Body of pancreas (tissue), 4 donors: ENCODE measurements at regions not wholly inside any gene's neighbourhood (a gene's known extent, or its start where the extent isn't known, plus 50 kb on each side); places are given as distances from the start of the nearest gene placed in this dataset.

Source experiments
- POLR2A ChIP-seq, 3 donors: fragments of 450-650 bp; IDR thresholded peaks; one replicate each; pipeline ENCODE4 v1.6.1; 2016; ENCODE audit warnings: antibody characterized with exemption in 3 of 3, mild to moderate bottlenecking in 2 of 3
- TF ChIP-seq, protein P1 (sequence below), 7 experiments: fragments of 450-650 bp in 4 of 7; fragments of 200-600 bp in 3 of 7; sonication (generic) in 3 of 7; IDR thresholded peaks; one replicate each; pipeline ENCODE4 v1.5.1; 2016 to 2019; ENCODE audit warnings: antibody characterized with exemption in 7 of 7

DNA sequence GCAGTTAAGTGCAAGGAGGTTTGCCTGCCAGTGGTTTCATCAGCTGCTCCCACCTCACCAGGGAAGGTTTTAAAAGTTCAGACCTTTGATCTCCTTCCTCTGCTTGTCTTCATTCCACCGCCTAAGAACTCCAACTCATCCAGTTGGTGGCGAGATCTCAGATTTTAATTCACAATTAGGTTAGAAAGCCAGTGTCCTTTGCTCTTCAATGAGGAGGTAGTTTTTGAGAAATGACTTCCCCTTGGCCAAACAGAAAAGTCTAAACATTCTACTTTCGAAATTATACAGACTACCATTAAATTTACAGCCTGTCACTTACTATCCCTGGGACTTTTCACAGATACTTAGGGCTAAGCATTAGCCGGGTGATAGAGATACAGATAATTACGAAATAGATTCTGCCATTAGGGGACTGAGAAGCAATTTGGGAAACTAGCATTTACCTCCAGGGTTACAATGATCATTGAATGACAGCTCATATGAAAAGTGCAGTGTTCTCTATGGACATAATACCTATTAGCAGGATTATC, 513.4 kb upstream of the GHITM start:
- TF ChIP-seq, protein P1, sequence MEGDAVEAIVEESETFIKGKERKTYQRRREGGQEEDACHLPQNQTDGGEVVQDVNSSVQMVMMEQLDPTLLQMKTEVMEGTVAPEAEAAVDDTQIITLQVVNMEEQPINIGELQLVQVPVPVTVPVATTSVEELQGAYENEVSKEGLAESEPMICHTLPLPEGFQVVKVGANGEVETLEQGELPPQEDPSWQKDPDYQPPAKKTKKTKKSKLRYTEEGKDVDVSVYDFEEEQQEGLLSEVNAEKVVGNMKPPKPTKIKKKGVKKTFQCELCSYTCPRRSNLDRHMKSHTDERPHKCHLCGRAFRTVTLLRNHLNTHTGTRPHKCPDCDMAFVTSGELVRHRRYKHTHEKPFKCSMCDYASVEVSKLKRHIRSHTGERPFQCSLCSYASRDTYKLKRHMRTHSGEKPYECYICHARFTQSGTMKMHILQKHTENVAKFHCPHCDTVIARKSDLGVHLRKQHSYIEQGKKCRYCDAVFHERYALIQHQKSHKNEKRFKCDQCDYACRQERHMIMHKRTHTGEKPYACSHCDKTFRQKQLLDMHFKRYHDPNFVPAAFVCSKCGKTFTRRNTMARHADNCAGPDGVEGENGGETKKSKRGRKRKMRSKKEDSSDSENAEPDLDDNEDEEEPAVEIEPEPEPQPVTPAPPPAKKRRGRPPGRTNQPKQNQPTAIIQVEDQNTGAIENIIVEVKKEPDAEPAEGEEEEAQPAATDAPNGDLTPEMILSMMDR (IDR thresholded peaks at IDR 0.05) = no peak
- TF ChIP-seq POLR2A (IDR thresholded peaks at IDR 0.05) = no peak
